Natural killer cell (primary cell): ENCODE measurements at regions not wholly inside any gene's neighbourhood (a gene's known extent, or its start where the extent isn't known, plus 50 kb on each side); places are given as distances from the start of the nearest gene placed in this dataset.

Experiments used
- ATAC-seq, 3 donors: fragments of 150-1000 bp in 2 of 3; fragments of 200-7000 bp in 1 of 3; cut with Tn5 transposase; 1 replicate in 1 of 3; 2 replicates in 2 of 3; pipeline ENCODE4 v1.10.0; 2021; ENCODE audit warnings: mild to moderate bottlenecking in 2 of 3, moderate library complexity in 2 of 3
- DNase-seq, 2 donors: peaks; one replicate each; pipeline versions ENCODE4 v3.0.0 to v3.0.0-alpha.2; 2013 to 2021; ENCODE audit warnings: mixed read lengths in 1 of 2
- H3K27ac ChIP-seq: one replicate; pipeline ENCODE4 v1.5.1; 2013; ENCODE audit warnings: mild to moderate bottlenecking, low read length
- H3K27me3 ChIP-seq: one replicate; pipeline ENCODE4 v1.6.1; 2013; ENCODE audit warnings: low read length; ENCODE audit not compliant: control insufficient read depth, insufficient read depth
- H3K36me3 ChIP-seq: one replicate; pipeline ENCODE4 v1.6.1; 2013; ENCODE audit warnings: low read length; ENCODE audit not compliant: control insufficient read depth, insufficient read depth
- H3K4me1 ChIP-seq: one replicate; pipeline ENCODE4 v1.6.1; 2013; ENCODE audit warnings: low read length; ENCODE audit not compliant: control insufficient read depth, insufficient read depth
- H3K4me3 ChIP-seq: one replicate; pipeline ENCODE4 v1.5.1; 2013; ENCODE audit warnings: low read length
- H3K9me3 ChIP-seq: one replicate; pipeline ENCODE4 v1.6.1; 2013; ENCODE audit warnings: low read length; ENCODE audit not compliant: control insufficient read depth, insufficient read depth
- H3K27ac Mint-ChIP-seq, 2 donors: one replicate each; pipeline ENCODE4 v1.8.0; 2022; ENCODE audit warnings: mild to moderate bottlenecking in 2 of 2, mixed read lengths in 2 of 2, moderate library complexity in 1 of 2
- H3K27me3 Mint-ChIP-seq, 2 donors: one replicate each; pipeline ENCODE4 v1.8.0; 2022; ENCODE audit warnings: low read depth in 2 of 2, mixed read lengths in 2 of 2
- H3K36me3 Mint-ChIP-seq: one replicate; pipeline ENCODE4 v1.8.0; 2022; ENCODE audit warnings: mixed read lengths
- H3K4me1 Mint-ChIP-seq, 2 donors: one replicate each; pipeline ENCODE4 v1.8.0; 2022; ENCODE audit warnings: mixed read lengths in 2 of 2
- H3K4me3 Mint-ChIP-seq: one replicate; pipeline ENCODE4 v1.8.0; 2022; ENCODE audit warnings: mild to moderate bottlenecking, moderate library complexity, mixed read lengths
- H3K9me3 Mint-ChIP-seq, 2 donors: one replicate each; pipeline ENCODE4 v1.8.0; 2022; ENCODE audit warnings: mixed read lengths in 2 of 2
- WGBS: methylation state at CpG from one replicate; pipeline ENCODE4 v1.1.7; 2013; ENCODE audit warnings: missing lambda C conversion rate; ENCODE audit not compliant: insufficient coverage; 5-methylcytosine and 5-hydroxymethylcytosine counted together
- intact Hi-C: fragments of 100-400 bp; cut with micrococcal nuclease; formaldehyde crosslinking; loops from one replicate; pipeline ENCODE4 v1.14.2; 2022
- TF ChIP-seq, protein P1 (sequence below): fragments of 200-600 bp; IDR thresholded peaks from one replicate; pipeline ENCODE4 v1.8.0; 2022; ENCODE audit warnings: antibody characterized with exemption

- H3K27me3 Mint-ChIP-seq: peaks cover 2 to 11% of the 10 kb centered on the region in 2 donors
- ATAC-seq (no peak), DNase-seq (no peak)
- Histone ChIP-seq H3K36me3 (no peaks in the 10 kb centered on the region), H3K27ac (no peak overlapping the region), H3K27me3 (no peaks in the 10 kb centered on the region), H3K4me3 (no peak overlapping the region), H3K4me1 (no peaks in the 10 kb centered on the region), H3K9me3 (no peaks in the 10 kb centered on the region)
- intact Hi-C loops: no loop called here
- TF ChIP-seq, protein P1, sequence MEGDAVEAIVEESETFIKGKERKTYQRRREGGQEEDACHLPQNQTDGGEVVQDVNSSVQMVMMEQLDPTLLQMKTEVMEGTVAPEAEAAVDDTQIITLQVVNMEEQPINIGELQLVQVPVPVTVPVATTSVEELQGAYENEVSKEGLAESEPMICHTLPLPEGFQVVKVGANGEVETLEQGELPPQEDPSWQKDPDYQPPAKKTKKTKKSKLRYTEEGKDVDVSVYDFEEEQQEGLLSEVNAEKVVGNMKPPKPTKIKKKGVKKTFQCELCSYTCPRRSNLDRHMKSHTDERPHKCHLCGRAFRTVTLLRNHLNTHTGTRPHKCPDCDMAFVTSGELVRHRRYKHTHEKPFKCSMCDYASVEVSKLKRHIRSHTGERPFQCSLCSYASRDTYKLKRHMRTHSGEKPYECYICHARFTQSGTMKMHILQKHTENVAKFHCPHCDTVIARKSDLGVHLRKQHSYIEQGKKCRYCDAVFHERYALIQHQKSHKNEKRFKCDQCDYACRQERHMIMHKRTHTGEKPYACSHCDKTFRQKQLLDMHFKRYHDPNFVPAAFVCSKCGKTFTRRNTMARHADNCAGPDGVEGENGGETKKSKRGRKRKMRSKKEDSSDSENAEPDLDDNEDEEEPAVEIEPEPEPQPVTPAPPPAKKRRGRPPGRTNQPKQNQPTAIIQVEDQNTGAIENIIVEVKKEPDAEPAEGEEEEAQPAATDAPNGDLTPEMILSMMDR: no peak
- WGBS: 65% methylated on average over 9 of the region's 9 CpGs
- no peak overlapping the region for H3K4me3 Mint-ChIP-seq
- H3K36me3 Mint-ChIP-seq: no peaks in the 10 kb centered on the region
- H3K9me3 Mint-ChIP-seq: no peaks in the 10 kb centered on the region
- no peak overlapping the region for H3K27ac Mint-ChIP-seq
- H3K4me1 Mint-ChIP-seq: no peaks in the 10 kb centered on the region
Observed at GRCh38 chr10:128522551-128523308, 396.5 kb upstream of the MKI67 start.

DNA sequence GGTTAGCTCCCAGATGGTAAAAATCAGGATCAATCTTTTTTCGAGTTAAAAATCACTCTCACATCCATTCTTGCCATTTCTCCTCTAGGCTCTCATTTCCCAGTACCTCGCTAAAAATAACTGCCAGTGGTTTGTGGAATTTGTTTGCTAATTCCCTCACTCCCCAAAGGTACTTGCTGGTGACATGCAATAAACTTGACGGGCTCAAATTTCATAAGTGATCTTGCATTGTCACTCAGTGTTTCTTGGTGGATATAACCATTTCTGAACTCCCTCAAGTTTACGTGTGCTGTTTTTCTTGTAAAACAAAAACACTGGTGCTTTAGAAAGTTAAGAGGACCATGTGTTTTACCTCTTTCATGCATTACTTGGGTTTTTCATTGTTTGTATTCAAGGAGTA, 399.2 kb upstream of the MKI67 start:
- intact Hi-C loops: no loop called here
- no peaks in the 10 kb centered on the region for H3K36me3 Mint-ChIP-seq
- no peak for ATAC-seq
- H3K27ac Mint-ChIP-seq: no peak overlapping the region
- peaks cover 4 to 22% of the 10 kb centered on the region in 2 donors for H3K27me3 Mint-ChIP-seq
- DNase-seq: no peak
- Histone ChIP-seq H3K9me3 (no peaks in the 10 kb centered on the region), H3K36me3 (no peaks in the 10 kb centered on the region), H3K4me1 (no peaks in the 10 kb centered on the region), H3K27me3 (no peaks in the 10 kb centered on the region), H3K4me3 (no peak overlapping the region), H3K27ac (no peak overlapping the region)
- H3K4me3 Mint-ChIP-seq: no peak overlapping the region
- H3K4me1 Mint-ChIP-seq: no peaks in the 10 kb centered on the region
- H3K9me3 Mint-ChIP-seq: no peaks in the 10 kb centered on the region
- TF ChIP-seq, protein P1: no peak
- WGBS: 96% methylated on average over 2 of the region's 4 CpGs

GRCh38 chr10:128525936-128526335, 399.7 kb upstream of the MKI67 start:
- no peaks in the 10 kb centered on the region for H3K27me3 ChIP-seq
- TF ChIP-seq, protein P1: no peak
- no peak overlapping the region for H3K27ac ChIP-seq
- H3K4me3 ChIP-seq: no peak overlapping the region
- H3K9me3 Mint-ChIP-seq: no peaks in the 10 kb centered on the region
- no peak for ATAC-seq
- H3K4me1 Mint-ChIP-seq: no peaks in the 10 kb centered on the region
- no peak overlapping the region for H3K4me3 Mint-ChIP-seq
- intact Hi-C loops: no loop called here
- no peak overlapping the region for H3K27ac Mint-ChIP-seq
- no peaks in the 10 kb centered on the region for H3K4me1 ChIP-seq
- no peaks in the 10 kb centered on the region for H3K9me3 ChIP-seq
- 90% methylated on average over 8 of the region's 8 CpGs for WGBS
- DNase-seq: no peak
- H3K36me3 Mint-ChIP-seq: no peaks in the 10 kb centered on the region
- H3K36me3 ChIP-seq: no peaks in the 10 kb centered on the region
- peaks cover 4 to 22% of the 10 kb centered on the region in 2 donors for H3K27me3 Mint-ChIP-seq
